OCI-LY7 (cell line): ENCODE measurements at regions not wholly inside any gene's neighbourhood (a gene's known extent, or its start where the extent isn't known, plus 50 kb on each side); places are given as distances from the start of the nearest gene placed in this dataset.

Source experiments
- BruUV-seq: library from RNA; stranded (reverse); fragments of 400-500 nt; replicated peaks from 2 replicates; lab custom pipeline; 2021; lab: Mats Ljungman, UMichigan
- CTCF ChIA-PET: fragments of 300-600 bp; sonication (Branson Sonifier 250); formaldehyde crosslinking; loops from one replicate; lab custom pipeline; 2022; ENCODE audit warnings: antibody characterized with exemption; ENCODE audit not compliant: unreplicated experiment; lab: Charles Lee
- POLR2A ChIA-PET: fragments of 300-600 bp; sonication (Branson Sonifier 250); formaldehyde crosslinking; loops from one replicate; lab custom pipeline; 2022; ENCODE audit warnings: antibody characterized with exemption; lab: Charles Lee
- DNase-seq: peaks from one replicate; pipeline ENCODE4 v3.0.0-alpha.2; 2015; ENCODE audit warnings: low spot score
- H2AFZ ChIP-seq: fragments of 200-600 bp; sonication (generic), shearing (Covaris generic); 2 replicates; pipeline ENCODE4 v1.6.1; 2014; ENCODE audit warnings: mild to moderate bottlenecking, antibody characterized with exemption, low read length, moderate library complexity
- H3K27ac ChIP-seq: fragments of 200-600 bp; sonication (generic); 2 replicates; pipeline ENCODE4 v1.5.1; 2014; ENCODE audit warnings: mixed run types, low read depth, mild to moderate bottlenecking, moderate library complexity, low read length, inconsistent platforms; ENCODE audit not compliant: poor library complexity, severe bottlenecking
- H3K36me3 ChIP-seq: fragments of 200-600 bp; sonication (generic); 2 replicates; pipeline ENCODE4 v1.6.1; 2014; ENCODE audit warnings: mild to moderate bottlenecking, antibody characterized with exemption, low read length, moderate library complexity, mixed read lengths; ENCODE audit not compliant: insufficient read depth
- H3K4me1 ChIP-seq: fragments of 200-600 bp; sonication (generic); 2 replicates; pipeline ENCODE4 v1.5.1; 2014; ENCODE audit warnings: mild to moderate bottlenecking, low read length; ENCODE audit not compliant: insufficient read depth, poor library complexity, severe bottlenecking
- H3K4me2 ChIP-seq: fragments of 200-600 bp; sonication (generic); 2 replicates; pipeline ENCODE4 v1.6.1; 2014; ENCODE audit warnings: mild to moderate bottlenecking, low read length
- H3K4me3 ChIP-seq: fragments of 200-600 bp; sonication (generic); 2 replicates; pipeline ENCODE4 v1.5.1; 2014; ENCODE audit warnings: mild to moderate bottlenecking, low read depth, low read length; ENCODE audit not compliant: poor library complexity, severe bottlenecking
- H3K79me2 ChIP-seq: fragments of 200-600 bp; sonication (generic); 2 replicates; pipeline ENCODE4 v1.6.1; 2016; ENCODE audit warnings: low read depth, mild to moderate bottlenecking, low read length, moderate library complexity, mixed read lengths; ENCODE audit not compliant: insufficient read depth
- H3K9me2 ChIP-seq: fragments of 200-600 bp; sonication (generic); 2 replicates; pipeline ENCODE4 v1.6.1; 2016; ENCODE audit warnings: mild to moderate bottlenecking, low read length, mixed read lengths; ENCODE audit not compliant: insufficient read depth
- H3K9me3 ChIP-seq: fragments of 200-600 bp; sonication (generic); 2 replicates; pipeline ENCODE4 v1.6.1; 2014; ENCODE audit warnings: mild to moderate bottlenecking, mixed run types, low read length, mixed read lengths
- H4K20me1 ChIP-seq: fragments of 200-600 bp; sonication (generic); 2 replicates; pipeline ENCODE4 v1.6.1; 2014; ENCODE audit warnings: mild to moderate bottlenecking, antibody characterized with exemption, low read length, moderate library complexity, mixed read lengths; ENCODE audit not compliant: insufficient read depth
- CTCF ChIP-seq: fragments of 200-600 bp; sonication (generic); conservative IDR thresholded peaks from 2 replicates; pipeline ENCODE4 v1.5.1; 2014; ENCODE audit warnings: mild to moderate bottlenecking, antibody characterized with exemption, low read length, moderate library complexity, mixed read lengths
- EZH2phosphoT487 ChIP-seq: fragments of 200-600 bp; sonication (generic); IDR thresholded peaks from 2 replicates; pipeline ENCODE4 v1.6.1; 2018; ENCODE audit warnings: low read depth, borderline replicate concordance, mild to moderate bottlenecking, mixed run types, antibody characterized with exemption, low read length, moderate library complexity, mixed read lengths
- intact Hi-C: fragments of 100-400 bp; cut with micrococcal nuclease; formaldehyde crosslinking; loops from one replicate; pipeline ENCODE4 v1.10.0; 2022; ENCODE audit not compliant: unreplicated experiment

GRCh38 chr17:12599186-12599920 lies 66.3 kb upstream of the MYOCD start:
- H3K4me2 ChIP-seq = no peak overlapping the region
- intact Hi-C loops = no loop called here
- no peaks in the 10 kb centered on the region for H3K36me3 ChIP-seq
- no peak for DNase-seq
- no peak overlapping the region for H2AFZ ChIP-seq
- BruUV-seq = no TSS peak
- no peaks in the 10 kb centered on the region for H3K79me2 ChIP-seq
- no peaks in the 10 kb centered on the region for H3K4me1 ChIP-seq
- no peak overlapping the region for H3K27ac ChIP-seq
- no peaks in the 10 kb centered on the region for H3K9me2 ChIP-seq
- POLR2A ChIA-PET = no interaction called here
- CTCF ChIA-PET = no interaction called here
- no peak for TF ChIP-seq EZH2phosphoT487
- TF ChIP-seq CTCF = no peak
- no peaks in the 10 kb centered on the region for H4K20me1 ChIP-seq
- no peaks in the 10 kb centered on the region for H3K9me3 ChIP-seq
- H3K4me3 ChIP-seq = no peak overlapping the region

- POLR2A ChIA-PET = interaction anchor here (0.5 kb wide), 1 partner anchor 220 kb away, joined by 3 read pairs; no protein-coding TSS in a partner anchor
Measured at GRCh38 chr17:12600349-12600748, 65.3 kb upstream of the MYOCD start.

More at GRCh38 chr17:12600349-12600748, 65.3 kb upstream of the MYOCD start:
- Histone ChIP-seq H3K79me2 (no peaks in the 10 kb centered on the region), H4K20me1 (no peaks in the 10 kb centered on the region), H3K4me1 (no peaks in the 10 kb centered on the region), H3K9me2 (no peaks in the 10 kb centered on the region), H3K4me3 (no peak overlapping the region), H3K36me3 (no peaks in the 10 kb centered on the region), H3K4me2 (no peak overlapping the region), H3K27ac (no peak overlapping the region), H3K9me3 (no peaks in the 10 kb centered on the region), H2AFZ (no peak overlapping the region)
- CTCF ChIA-PET = no interaction called here
- no peak for TF ChIP-seq CTCF
- no peak for TF ChIP-seq EZH2phosphoT487
- BruUV-seq = no TSS peak
- intact Hi-C loops = loop anchor here (10.0 kb wide), 1 partner anchor 74 kb away; no protein-coding TSS in a partner anchor
- DNase-seq = no peak
